Tibial artery (tissue), 4 donors: ENCODE measurements at regions not wholly inside any gene's neighbourhood (a gene's known extent, or its start where the extent isn't known, plus 50 kb on each side); places are given as distances from the start of the nearest gene placed in this dataset.

ENCODE experiments used
- DNase-seq, 2 donors: peaks; one replicate each; pipeline ENCODE4 v3.0.0-alpha.2; 2019
- H3K27ac ChIP-seq, 2 donors: fragments of 200-600 bp; sonication (generic) in 1 of 2; 1 replicate in 1 of 2; 2 replicates in 1 of 2; pipeline ENCODE4 v1.5.1; 2018 to 2019; ENCODE audit warnings: mild to moderate bottlenecking in 1 of 2
- H3K27me3 ChIP-seq, 2 donors: fragments of 200-600 bp; sonication (generic) in 1 of 2; one replicate each; pipeline versions ENCODE4 v1.5.1 to v1.6.0; 2016 to 2019
- H3K36me3 ChIP-seq, 3 donors: fragments of 200-600 bp; sonication (generic) in 2 of 3; one replicate each; pipeline ENCODE4 v1.5.1; 2016 to 2019; ENCODE audit warnings: mild to moderate bottlenecking in 2 of 3
- H3K4me1 ChIP-seq, 4 donors: fragments of 200-600 bp; sonication (generic) in 2 of 4; 1 replicate in 3 of 4; 2 replicates in 1 of 4; pipeline ENCODE4 v1.5.1; 2016 to 2019
- H3K4me3 ChIP-seq, 2 donors: fragments of 200-600 bp; sonication (generic) in 1 of 2; 1 replicate in 1 of 2; 2 replicates in 1 of 2; pipeline ENCODE4 v1.5.1; 2018 to 2019; ENCODE audit warnings: mild to moderate bottlenecking in 2 of 2
- H3K9me3 ChIP-seq, 3 donors: fragments of 200-600 bp; sonication (generic) in 1 of 3; one replicate each; pipeline ENCODE4 v1.5.1; 2016 to 2019
- intact Hi-C: fragments of 100-400 bp; cut with DNase I; formaldehyde crosslinking; loops from one replicate; pipeline ENCODE4 v1.15.0; 2023; ENCODE audit warnings: low total_unique reads
- TF ChIP-seq, protein P1 (sequence below), 2 experiments: fragments of 200-600 bp in 1 of 2; fragments of 450-650 bp in 1 of 2; IDR thresholded peaks; one replicate each; pipeline ENCODE4 v1.5.1; 2017 to 2019; ENCODE audit warnings: antibody characterized with exemption in 2 of 2, mild to moderate bottlenecking in 1 of 2, moderate library complexity in 1 of 2

GRCh38 chr18:64886995-64887394, 738.1 kb upstream of the LINC00305 start:
- Histone ChIP-seq H3K27ac (no peak overlapping the region), H3K36me3 (no peaks in the 10 kb centered on the region), H3K27me3 (no peaks in the 10 kb centered on the region), H3K9me3 (no peaks in the 10 kb centered on the region), H3K4me1 (no peaks in the 10 kb centered on the region), H3K4me3 (no peak overlapping the region)
- intact Hi-C loops: no loop called here
- no peak for DNase-seq
- TF ChIP-seq, protein P1, sequence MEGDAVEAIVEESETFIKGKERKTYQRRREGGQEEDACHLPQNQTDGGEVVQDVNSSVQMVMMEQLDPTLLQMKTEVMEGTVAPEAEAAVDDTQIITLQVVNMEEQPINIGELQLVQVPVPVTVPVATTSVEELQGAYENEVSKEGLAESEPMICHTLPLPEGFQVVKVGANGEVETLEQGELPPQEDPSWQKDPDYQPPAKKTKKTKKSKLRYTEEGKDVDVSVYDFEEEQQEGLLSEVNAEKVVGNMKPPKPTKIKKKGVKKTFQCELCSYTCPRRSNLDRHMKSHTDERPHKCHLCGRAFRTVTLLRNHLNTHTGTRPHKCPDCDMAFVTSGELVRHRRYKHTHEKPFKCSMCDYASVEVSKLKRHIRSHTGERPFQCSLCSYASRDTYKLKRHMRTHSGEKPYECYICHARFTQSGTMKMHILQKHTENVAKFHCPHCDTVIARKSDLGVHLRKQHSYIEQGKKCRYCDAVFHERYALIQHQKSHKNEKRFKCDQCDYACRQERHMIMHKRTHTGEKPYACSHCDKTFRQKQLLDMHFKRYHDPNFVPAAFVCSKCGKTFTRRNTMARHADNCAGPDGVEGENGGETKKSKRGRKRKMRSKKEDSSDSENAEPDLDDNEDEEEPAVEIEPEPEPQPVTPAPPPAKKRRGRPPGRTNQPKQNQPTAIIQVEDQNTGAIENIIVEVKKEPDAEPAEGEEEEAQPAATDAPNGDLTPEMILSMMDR (IDR thresholded peaks at IDR 0.05): no peak

GRCh38 chr18:64882896-64883295, 734.0 kb upstream of the LINC00305 start:
- H3K9me3 ChIP-seq: no peaks in the 10 kb centered on the region
- no peak overlapping the region for H3K27ac ChIP-seq
- intact Hi-C loops: no loop called here
- H3K4me1 ChIP-seq: no peaks in the 10 kb centered on the region
- H3K27me3 ChIP-seq: no peaks in the 10 kb centered on the region
- H3K36me3 ChIP-seq: no peaks in the 10 kb centered on the region
- no peak overlapping the region for H3K4me3 ChIP-seq
- no peak for DNase-seq
- TF ChIP-seq, protein P1 (IDR thresholded peaks at IDR 0.05): no peak

DNA sequence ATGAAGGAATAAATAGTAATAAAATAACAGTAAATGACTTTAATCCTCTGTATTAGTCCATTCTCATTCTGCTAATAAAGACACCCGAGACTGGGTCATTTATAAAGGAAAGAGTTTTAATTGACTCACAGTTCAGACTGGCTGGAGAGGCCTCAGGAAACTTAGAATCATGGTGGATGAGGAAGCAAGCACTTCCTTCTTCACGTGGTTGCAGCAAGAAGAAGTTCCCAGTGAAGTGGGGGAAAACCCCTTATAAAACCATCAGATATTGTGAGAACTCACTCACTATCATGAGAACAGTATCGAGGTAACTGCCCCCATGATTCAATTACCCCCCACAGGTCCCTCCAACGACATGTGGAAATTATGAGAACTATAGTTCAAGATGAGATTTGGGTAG, 727.9 kb upstream of the LINC00305 start:
- TF ChIP-seq, protein P1 (IDR thresholded peaks at IDR 0.05): no peak
- Histone ChIP-seq H3K9me3 (no peaks in the 10 kb centered on the region), H3K4me3 (no peak overlapping the region), H3K27me3 (no peaks in the 10 kb centered on the region), H3K36me3 (no peaks in the 10 kb centered on the region), H3K4me1 (no peaks in the 10 kb centered on the region), H3K27ac (no peak overlapping the region)
- intact Hi-C loops: no loop called here
- DNase-seq: no peak

DNA sequence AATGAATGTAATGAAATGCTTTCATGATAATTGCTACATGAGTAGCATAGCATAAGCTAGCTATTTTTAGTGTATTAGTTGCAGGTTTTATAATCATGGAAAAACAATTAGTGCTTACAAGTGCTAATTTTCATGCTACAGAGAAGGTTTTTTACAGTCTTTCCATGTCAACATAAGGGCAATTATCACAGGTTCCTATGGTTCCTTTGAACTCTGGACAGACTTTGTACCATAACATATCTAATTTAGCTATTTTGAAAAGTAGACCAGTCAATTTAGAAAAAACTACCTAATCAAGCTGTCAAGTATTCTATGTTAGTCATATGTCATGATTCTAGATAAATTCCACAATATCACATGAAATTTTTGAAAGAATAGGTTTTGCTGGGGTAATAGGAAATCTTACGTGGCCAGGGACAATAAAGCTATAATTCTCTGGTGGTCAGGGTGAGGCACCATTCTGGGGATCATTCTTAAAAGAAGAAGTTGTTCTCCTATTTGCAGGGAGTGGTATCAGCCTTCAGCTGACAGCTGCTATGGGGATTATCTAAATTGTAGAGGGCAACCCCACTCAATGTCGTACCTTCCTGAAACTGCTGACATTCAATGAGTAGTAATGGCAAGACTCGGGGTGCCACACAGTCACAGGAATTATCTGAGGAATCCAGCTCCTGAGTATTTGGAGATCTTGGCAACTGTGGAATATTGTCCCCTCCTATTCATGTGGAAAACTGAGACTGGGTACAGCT, 724.0 kb upstream of the LINC00305 start:
- TF ChIP-seq, protein P1 (IDR thresholded peaks at IDR 0.05): no peak
- no peak for DNase-seq
- Histone ChIP-seq H3K9me3 (no peaks in the 10 kb centered on the region), H3K36me3 (no peaks in the 10 kb centered on the region), H3K4me3 (no peak overlapping the region), H3K27ac (no peak overlapping the region), H3K4me1 (no peaks in the 10 kb centered on the region), H3K27me3 (no peaks in the 10 kb centered on the region)
- intact Hi-C loops: no loop called here

DNA sequence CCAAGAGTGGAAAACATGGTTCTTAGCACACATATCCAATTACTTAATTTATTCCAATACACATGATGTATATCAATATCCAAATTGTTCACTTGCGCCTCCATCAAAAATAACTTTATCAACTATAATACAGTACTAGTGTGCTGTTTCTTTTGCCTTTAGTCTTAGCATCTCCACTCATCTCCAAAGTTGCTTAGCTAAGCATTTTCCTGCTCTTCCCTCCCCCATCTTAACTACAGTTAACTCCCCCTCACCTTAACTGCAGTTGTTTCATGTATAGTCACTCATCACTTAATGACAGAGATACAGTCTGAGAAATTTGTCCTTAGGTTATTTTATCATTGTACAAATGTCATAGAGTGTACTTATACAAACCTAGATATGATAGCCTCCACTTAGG, 705.2 kb upstream of the LINC00305 start:
- H3K9me3 ChIP-seq: no peaks in the 10 kb centered on the region
- no peak overlapping the region for H3K27ac ChIP-seq
- no peaks in the 10 kb centered on the region for H3K36me3 ChIP-seq
- TF ChIP-seq, protein P1 (IDR thresholded peaks at IDR 0.05): no peak
- no peaks in the 10 kb centered on the region for H3K27me3 ChIP-seq
- intact Hi-C loops: no loop called here
- no peak overlapping the region for H3K4me3 ChIP-seq
- DNase-seq: no peak
- H3K4me1 ChIP-seq: no peaks in the 10 kb centered on the region
